Muscle of arm (tissue), 1 donor: ENCODE measurements at regions not wholly inside any gene's neighbourhood (a gene's known extent, or its start where the extent isn't known, plus 50 kb on each side); places are given as distances from the start of the nearest gene placed in this dataset.
A peak's percentile ranks its signal among the peaks of the same experiment; 100 is the strongest.
"Not testable (repeated sequence)": the region's sequence is repeated elsewhere in the genome, so short reads cannot be mapped to it uniquely, and the experiment has no call there.

ENCODE experiments used
- DNase-seq: peaks from one replicate; pipeline ENCODE4 v3.0.0-alpha.2; 2013

GRCh38 chr4:26175006-26175786 is 145.6 kb upstream of the RBPJ start:
- DNase-seq: peak; percentile 82

- no peak for DNase-seq
Measured at GRCh38 chr4:26175905-26176470, 144.8 kb upstream of the RBPJ start.

GRCh38 chr4:26176598-26177149 is 144.1 kb upstream of the RBPJ start:
- DNase-seq: peak; percentile 82

- DNase-seq: peak; percentile 64
Measured at GRCh38 chr4:26178854-26179253, 142.0 kb upstream of the RBPJ start.

GRCh38 chr4:26179316-26179760 is 141.5 kb upstream of the RBPJ start:
- no peak for DNase-seq

GRCh38 chr4:26181616-26182015 is 139.2 kb upstream of the RBPJ start:
- no peak for DNase-seq

- no peak for DNase-seq
Measured at GRCh38 chr4:26183017-26183416, 137.8 kb upstream of the RBPJ start.

- no peak for DNase-seq
Measured at GRCh38 chr4:26185436-26185835, 135.4 kb upstream of the RBPJ start.

GRCh38 chr4:26191353-26191752 is 129.5 kb upstream of the RBPJ start:
- DNase-seq: no peak

GRCh38 chr4:26192899-26193869 is 127.6 kb upstream of the RBPJ start:
- peak; percentile 55 for DNase-seq

- DNase-seq: no peak
Measured at GRCh38 chr4:26194764-26195163, 126.0 kb upstream of the RBPJ start.

- no peak for DNase-seq
Measured at GRCh38 chr4:26196567-26196966, 124.2 kb upstream of the RBPJ start.

GRCh38 chr4:26197018-26197779 is 123.6 kb upstream of the RBPJ start:
- no peak for DNase-seq

GRCh38 chr4:26198931-26199330 is 121.9 kb upstream of the RBPJ start:
- not testable (repeated sequence) for DNase-seq

- DNase-seq: no peak
Measured at GRCh38 chr4:26199596-26199995, 121.2 kb upstream of the RBPJ start.

- no peak for DNase-seq
Measured at GRCh38 chr4:26201120-26201519, 119.7 kb upstream of the RBPJ start.

- no peak for DNase-seq
Measured at GRCh38 chr4:26204249-26204825, 116.5 kb upstream of the RBPJ start.

GRCh38 chr4:26204911-26205370 is 115.9 kb upstream of the RBPJ start:
- no peak for DNase-seq

GRCh38 chr4:26206339-26206738 is 114.5 kb upstream of the RBPJ start:
- DNase-seq: peak; percentile 95

- peak; percentile 50 for DNase-seq
Measured at GRCh38 chr4:26206999-26207398, 113.8 kb upstream of the RBPJ start.

- DNase-seq: no peak
Measured at GRCh38 chr4:26207631-26208030, 113.2 kb upstream of the RBPJ start.
